ENCODE measurements at regions not wholly inside any gene's neighbourhood (a gene's known extent, or its start where the extent isn't known, plus 50 kb on each side); places are given as distances from the start of the nearest gene placed in this dataset.

DNA sequence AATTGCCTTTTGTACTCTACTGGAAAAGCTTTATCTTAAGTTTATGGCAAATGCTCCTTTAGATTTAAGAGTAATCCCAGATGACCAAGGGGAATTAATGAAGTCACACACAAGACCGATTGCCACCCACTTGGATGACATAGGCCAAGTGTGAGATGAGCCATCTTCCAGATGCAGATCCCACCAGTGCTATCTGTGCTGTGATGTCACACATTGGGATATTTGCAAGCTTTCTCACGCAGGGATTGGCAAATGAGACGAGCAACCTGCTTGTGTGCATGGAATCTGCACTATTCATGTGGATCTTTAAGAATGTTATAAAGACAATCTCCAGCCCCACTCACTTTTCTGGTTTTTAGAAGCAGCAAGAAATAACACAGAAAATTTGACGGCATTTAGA, 602.1 kb upstream of the TMEM132C start (continued):
- no peak for TF ChIP-seq POLR2AphosphoS5 (IDR thresholded peaks at IDR 0.05; ENCODE audit: low read depth)

GRCh38 chr12:127667131-127667685, 599.8 kb upstream of the TMEM132C start:
- Histone ChIP-seq H3K27ac (ENCODE audit: low read depth) (no peak overlapping the region), H3F3A (replicated peaks; ENCODE audit: low read depth) (no peaks in the 10 kb centered on the region), H3K4me2 (no peak overlapping the region), H3K4me1 (ENCODE audit: insufficient read depth) (no peaks in the 10 kb centered on the region), H2AFZ (no peak overlapping the region), H3K36me3 (ENCODE audit: insufficient read depth) (no peaks in the 10 kb centered on the region), H3K27me3 (ENCODE audit: insufficient read depth) (no peaks in the 10 kb centered on the region), H3K79me2 (replicated peaks; ENCODE audit: insufficient read depth) (no peaks in the 10 kb centered on the region), H3K9me2 (ENCODE audit: insufficient read depth) (no peaks in the 10 kb centered on the region), H4K20me1 (replicated peaks; ENCODE audit: insufficient read depth) (no peaks in the 10 kb centered on the region), H3K4me3 (no peak overlapping the region)
- TF ChIP-seq REST (IDR thresholded peaks at IDR 0.05; ENCODE audit: unreplicated experiment) = no peak
- TF ChIP-seq STAT1 (IDR thresholded peaks at IDR 0.05; ENCODE audit: unreplicated experiment) = no peak
- TF ChIP-seq ZNF331 (CRISPR knock-in tag; IDR thresholded peaks at IDR 0.05; ENCODE audit: low read depth) = no peak
- TF ChIP-seq CREB1 (CRISPR knock-in tag; IDR thresholded peaks at IDR 0.05; ENCODE audit: low read depth) = no peak
- TF ChIP-seq, protein P1, sequence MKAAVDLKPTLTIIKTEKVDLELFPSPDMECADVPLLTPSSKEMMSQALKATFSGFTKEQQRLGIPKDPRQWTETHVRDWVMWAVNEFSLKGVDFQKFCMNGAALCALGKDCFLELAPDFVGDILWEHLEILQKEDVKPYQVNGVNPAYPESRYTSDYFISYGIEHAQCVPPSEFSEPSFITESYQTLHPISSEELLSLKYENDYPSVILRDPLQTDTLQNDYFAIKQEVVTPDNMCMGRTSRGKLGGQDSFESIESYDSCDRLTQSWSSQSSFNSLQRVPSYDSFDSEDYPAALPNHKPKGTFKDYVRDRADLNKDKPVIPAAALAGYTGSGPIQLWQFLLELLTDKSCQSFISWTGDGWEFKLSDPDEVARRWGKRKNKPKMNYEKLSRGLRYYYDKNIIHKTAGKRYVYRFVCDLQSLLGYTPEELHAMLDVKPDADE (IDR thresholded peaks at IDR 0.05) = no peak
- TF ChIP-seq, protein P2, sequence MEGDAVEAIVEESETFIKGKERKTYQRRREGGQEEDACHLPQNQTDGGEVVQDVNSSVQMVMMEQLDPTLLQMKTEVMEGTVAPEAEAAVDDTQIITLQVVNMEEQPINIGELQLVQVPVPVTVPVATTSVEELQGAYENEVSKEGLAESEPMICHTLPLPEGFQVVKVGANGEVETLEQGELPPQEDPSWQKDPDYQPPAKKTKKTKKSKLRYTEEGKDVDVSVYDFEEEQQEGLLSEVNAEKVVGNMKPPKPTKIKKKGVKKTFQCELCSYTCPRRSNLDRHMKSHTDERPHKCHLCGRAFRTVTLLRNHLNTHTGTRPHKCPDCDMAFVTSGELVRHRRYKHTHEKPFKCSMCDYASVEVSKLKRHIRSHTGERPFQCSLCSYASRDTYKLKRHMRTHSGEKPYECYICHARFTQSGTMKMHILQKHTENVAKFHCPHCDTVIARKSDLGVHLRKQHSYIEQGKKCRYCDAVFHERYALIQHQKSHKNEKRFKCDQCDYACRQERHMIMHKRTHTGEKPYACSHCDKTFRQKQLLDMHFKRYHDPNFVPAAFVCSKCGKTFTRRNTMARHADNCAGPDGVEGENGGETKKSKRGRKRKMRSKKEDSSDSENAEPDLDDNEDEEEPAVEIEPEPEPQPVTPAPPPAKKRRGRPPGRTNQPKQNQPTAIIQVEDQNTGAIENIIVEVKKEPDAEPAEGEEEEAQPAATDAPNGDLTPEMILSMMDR (conservative IDR thresholded peaks at IDR 0.05; ENCODE audit: low read depth in 2 of 2) = no peak
- no peak for TF ChIP-seq ZNF462 (CRISPR knock-in tag; IDR thresholded peaks at IDR 0.05)
- no peak for TF ChIP-seq JUNB (IDR thresholded peaks at IDR 0.05; ENCODE audit: unreplicated experiment)
- no peak for TF ChIP-seq ZNF114 (CRISPR knock-in tag; IDR thresholded peaks at IDR 0.05)
- no peak for TF ChIP-seq NANOG (IDR thresholded peaks at IDR 0.05; ENCODE audit: borderline replicate concordance)
- no peak overlapping the region for H3K27ac Mint-ChIP-seq
- DNase-seq (ENCODE audit: low spot score) = no peak
- H3K4me3 Mint-ChIP-seq = no peak overlapping the region
- H3K36me3 Mint-ChIP-seq (ENCODE audit: low read depth) = peaks cover 44% of the 10 kb centered on the region
- H3K9me3 Mint-ChIP-seq = peaks cover 95% of the 10 kb centered on the region
- H3K4me1 Mint-ChIP-seq = no peaks in the 10 kb centered on the region
- H3K27me3 Mint-ChIP-seq (ENCODE audit: insufficient read depth, low read depth, poor library complexity) = peaks cover 5% of the 10 kb centered on the region
- no peak for ATAC-seq
